Embryonic facial prominence (tissue), 1 donor: ENCODE measurements at regions not wholly inside any gene's neighbourhood (a gene's known extent, or its start where the extent isn't known, plus 50 kb on each side); places are given as distances from the start of the nearest gene placed in this dataset.
"Not testable (repeated sequence)": the region's sequence is repeated elsewhere in the genome, so short reads cannot be mapped to it uniquely, and the experiment has no call there.

Experiments used
- DNase-seq: peaks from one replicate; pipeline ENCODE4 v3.0.0-alpha.2; 2016; ENCODE audit errors: extremely low spot score

DNA sequence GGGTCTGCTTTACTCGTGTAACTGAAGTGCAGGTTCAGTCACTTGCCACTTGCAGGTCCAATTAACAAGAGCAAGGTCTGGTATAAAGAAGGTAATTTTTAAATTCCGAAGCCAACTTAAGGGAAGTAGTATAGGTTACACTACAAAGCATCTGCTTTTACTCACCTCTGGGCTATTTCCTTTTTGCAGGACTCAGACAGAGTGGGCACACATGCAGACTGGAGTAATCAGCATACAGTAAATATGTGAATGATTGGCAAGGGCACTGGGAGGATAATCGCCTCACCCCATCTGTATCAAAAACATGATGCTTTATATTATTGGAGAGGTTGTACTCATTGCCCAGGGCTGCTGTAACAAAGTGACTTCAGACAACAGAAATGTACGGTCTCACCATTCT, 160.1 kb upstream of the CDH5 start:
- no peak for DNase-seq

GRCh38 chr16:66205287-66206231, 160.9 kb upstream of the CDH5 start:
- no peak for DNase-seq

GRCh38 chr16:66204756-66205155, 161.7 kb upstream of the CDH5 start:
- peak; percentile 20 for DNase-seq

DNA sequence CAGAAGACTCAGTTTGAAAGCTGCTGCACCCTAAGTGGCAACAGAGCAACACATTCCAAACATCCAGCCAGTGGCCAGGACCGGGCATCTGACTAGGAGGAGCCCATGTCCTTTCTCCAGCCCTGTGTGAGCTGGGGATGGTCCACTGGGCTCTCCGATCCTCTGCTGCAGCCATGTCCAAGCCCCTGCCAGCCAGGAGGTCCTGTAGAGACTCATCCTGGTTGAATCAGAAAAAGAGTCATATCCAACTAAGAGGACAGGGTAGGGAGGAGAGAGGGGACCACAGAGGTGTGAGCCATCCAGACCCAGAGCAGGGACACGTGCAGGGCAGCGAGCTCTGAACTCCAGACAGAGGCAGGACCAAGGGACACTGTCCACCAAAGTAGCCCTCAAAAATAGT, 163.0 kb upstream of the CDH5 start:
- no peak for DNase-seq

GRCh38 chr16:66199189-66199588, 167.3 kb upstream of the CDH5 start:
- no peak for DNase-seq

DNA sequence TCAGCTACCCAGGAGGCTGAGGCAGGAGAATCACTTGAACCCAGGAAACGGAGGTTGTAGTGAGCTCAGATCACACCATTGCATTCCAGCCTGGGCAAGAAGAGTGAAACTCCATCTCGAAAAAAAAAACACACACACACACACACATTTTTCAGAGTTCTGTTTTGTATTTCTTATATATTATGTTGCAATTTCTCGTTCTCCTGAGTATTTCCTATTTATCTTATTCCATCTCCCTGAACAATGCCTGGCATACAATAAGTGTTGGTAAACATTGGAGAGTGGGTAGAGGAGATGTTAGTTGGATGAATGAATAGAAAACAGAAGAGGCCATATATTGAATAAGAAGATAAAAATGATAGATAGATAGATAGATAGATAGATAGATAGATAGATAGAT, 167.8 kb upstream of the CDH5 start:
- DNase-seq: no peak

DNA sequence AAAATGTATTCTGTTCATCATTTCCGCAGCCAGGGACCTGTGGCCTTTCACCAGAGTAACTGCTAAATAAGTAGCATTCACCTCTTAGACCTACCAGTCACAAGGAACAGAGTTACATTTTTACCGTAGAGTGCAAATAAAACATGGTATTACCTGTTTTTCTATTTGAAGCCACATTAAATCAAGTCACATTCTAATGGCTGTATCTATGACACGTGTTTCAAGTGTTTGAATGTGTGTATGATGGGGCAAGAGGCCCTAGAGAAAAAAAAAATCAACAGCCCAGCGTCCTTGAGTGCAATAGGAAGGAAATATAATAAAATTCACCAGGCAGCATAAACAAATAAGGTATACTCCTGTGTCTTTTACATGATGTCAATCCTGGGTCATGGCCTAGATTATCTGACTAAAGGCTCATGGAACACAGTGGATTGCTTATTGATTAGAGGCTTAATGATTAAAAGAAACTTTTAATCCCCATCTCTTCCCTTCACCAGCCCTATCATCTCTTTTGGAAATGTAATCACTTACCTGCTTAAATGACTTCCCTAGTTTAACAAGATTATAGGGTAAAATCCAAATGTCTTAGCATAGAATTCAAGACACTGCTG, 168.7 kb upstream of the CDH5 start:
- no peak for DNase-seq

DNA sequence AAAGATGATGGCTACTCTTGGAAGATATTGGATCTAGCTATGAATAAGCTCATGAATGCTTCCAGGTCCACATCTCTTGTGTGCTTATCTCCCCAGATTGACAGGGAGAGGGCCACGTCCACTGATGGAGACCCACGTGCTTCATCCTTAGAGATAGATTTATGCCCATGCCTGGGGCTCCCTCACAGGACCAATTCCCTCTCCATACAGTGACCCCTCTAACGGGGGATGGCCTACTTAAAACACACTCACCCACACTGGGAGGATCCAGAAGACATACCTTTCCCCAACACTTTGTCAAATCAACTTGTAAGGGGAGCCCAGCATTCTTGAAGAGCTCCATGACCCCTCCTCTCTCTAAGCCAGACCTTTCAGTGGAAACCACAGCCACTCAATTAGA, 169.7 kb upstream of the CDH5 start:
- no peak for DNase-seq

DNA sequence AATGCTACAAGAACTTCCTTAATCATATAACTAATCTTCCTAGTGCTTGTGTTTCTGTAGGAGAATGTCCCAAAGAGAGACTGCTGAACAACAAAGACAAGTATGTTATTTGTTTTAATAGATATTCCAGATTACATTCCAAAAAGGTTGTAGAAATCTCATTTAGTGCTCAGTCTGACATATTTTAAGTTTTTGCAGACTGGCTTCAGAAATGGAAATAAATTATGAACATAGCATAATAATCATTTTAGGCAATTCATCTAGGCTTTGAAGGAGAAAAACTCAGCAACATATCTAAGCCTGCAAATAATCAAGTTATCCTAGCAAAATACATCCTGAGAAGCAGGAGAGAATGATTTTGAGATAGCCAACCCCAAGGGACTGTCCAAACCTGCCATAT, 171.6 kb upstream of the CDH5 start:
- no peak for DNase-seq

GRCh38 chr16:66193543-66194229, 172.8 kb upstream of the CDH5 start:
- DNase-seq: no peak

- DNase-seq: no peak
Measured at GRCh38 chr16:66190411-66190810, 176.1 kb upstream of the CDH5 start.

DNA sequence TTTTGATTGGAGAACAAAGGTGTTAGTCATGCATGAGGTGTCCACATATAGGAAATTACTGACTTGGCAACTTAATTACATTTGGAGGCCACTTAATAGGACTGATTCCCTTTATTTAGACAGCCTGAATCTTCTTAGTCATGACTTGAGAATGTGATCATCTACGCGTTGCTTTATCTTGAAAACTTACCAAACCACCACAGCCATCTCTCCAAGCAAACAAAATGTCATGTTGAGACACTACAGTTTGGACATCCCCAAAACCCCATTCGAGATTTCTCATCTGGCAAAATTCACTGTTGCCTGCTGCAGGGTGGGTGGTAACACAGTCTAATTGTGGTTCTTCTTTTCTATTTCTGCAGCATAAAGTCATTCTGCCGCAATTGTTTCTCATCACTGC, 176.5 kb upstream of the CDH5 start:
- no peak for DNase-seq

- DNase-seq: no peak
Measured at GRCh38 chr16:66188917-66189725, 177.4 kb upstream of the CDH5 start.

- no peak for DNase-seq
Measured at GRCh38 chr16:66186251-66186785, 180.2 kb upstream of the CDH5 start.

- no peak for DNase-seq
Measured at GRCh38 chr16:66182592-66182991, 183.9 kb upstream of the CDH5 start.

DNA sequence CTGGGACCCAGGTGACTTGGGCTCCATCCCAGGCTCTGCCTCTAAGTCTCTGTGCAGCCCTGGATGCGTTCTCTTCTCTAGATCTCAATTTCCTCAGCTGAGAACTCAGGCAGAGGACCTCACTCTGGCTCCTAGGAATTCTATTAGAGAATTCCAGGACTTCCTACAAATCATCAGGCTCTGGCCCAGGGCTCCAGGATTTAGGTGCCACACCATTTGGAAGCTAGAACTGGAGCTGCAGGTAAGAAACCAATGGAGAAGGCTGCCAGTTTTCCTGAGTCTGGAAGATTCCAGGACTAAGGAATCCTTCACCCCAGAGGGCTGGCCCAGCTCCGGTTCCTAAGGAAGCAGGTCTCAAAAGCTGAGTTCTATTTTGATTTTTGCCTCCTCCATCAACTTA, 189.8 kb upstream of the CDH5 start:
- DNase-seq: no peak

- no peak for DNase-seq
Measured at GRCh38 chr16:66176111-66176510, 190.4 kb upstream of the CDH5 start.

- no peak for DNase-seq
Measured at GRCh38 chr16:66175636-66176035, 190.9 kb upstream of the CDH5 start.

DNA sequence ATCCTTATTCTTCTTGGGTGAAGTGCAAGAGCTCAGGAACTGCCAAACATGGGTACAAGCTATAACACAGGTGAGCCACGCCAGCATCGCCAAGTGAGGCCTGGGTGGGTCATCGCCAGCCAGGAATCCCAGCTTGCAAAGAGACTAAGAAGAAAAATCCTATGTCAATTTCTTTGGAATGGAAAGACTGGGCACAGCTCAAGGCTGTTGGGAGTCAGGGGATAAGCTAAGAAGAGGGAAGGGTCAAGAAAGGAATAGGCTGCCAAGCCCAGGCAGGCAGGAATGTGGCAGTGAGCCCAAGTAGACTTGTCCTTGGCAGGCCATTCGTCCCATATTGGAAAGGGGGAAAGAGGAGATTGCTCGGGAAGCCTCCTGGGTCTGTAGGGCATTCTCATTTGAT, 191.4 kb upstream of the CDH5 start:
- no peak for DNase-seq

DNA sequence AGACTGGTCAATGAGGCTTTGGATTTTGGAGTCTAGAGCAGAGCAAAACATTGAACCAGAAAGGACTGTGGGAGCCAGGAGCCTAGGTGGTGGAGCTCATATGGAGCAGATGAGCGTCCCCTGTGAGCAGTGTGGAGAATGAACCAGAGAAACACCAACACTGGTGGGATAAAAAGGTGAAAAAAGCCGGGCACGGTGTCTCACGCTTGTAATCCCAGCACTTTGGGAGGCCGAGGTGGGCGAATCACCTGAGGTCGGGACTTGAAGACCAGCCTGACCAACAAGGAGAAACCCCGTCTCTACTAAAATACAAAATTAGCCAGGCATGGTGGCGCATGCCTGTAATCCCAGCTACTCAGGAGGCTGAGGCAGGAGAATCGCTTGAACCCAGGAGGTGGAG, 192.7 kb upstream of the CDH5 start:
- DNase-seq: not testable (repeated sequence)

DNA sequence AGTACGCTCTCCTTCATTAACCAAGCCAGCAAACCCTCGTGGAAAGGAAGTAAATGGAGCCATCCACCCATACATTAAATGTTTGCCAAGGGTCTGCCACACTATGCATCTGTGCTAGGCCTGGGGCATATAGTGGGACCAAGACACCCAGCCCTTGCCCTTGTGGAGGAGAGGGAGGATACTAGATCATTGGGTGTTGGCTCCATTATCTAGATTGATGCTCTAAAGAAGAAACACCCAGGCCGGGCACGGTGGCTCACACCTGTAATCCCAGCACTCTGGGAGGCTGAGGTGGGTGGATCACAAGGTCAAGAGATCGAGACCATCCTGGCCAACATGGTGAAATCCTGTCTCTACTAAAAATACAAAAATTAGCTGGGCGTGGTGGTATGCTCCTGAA, 193.3 kb upstream of the CDH5 start:
- not testable (repeated sequence) for DNase-seq

DNA sequence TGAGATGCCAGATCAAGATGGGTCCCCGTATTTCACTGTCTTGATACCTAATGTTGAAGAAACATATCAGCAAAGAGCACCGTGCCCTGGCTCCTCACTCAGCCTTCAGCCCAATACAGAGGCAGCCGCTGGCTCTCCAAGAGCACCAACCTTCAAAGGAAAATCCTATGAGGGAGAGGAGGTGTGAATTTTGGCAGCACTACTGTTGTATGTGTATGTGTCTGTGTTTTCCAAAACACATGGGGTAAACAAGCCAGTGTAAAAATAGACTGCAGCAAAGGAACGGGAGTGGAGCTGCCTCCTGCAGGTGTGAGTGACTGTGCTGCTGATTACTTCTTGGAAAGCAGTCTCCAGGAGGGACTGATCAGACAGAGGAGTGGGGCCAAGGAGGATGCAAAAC, 194.0 kb upstream of the CDH5 start:
- no peak for DNase-seq
